T-helper 1 cell treated with Interleukin-12 subunit alpha and Interleukin-12 subunit beta and Interleukin-4 antibody, amounts not matched to agents 30 μg/mL and 1 μg/mL, for 36 hours (primary cell): ENCODE measurements at regions not wholly inside any gene's neighbourhood (a gene's known extent, or its start where the extent isn't known, plus 50 kb on each side); places are given as distances from the start of the nearest gene placed in this dataset.

Experiments
- H3K27ac Mint-ChIP-seq: one replicate; pipeline ENCODE4 v1.8.0; 2021; ENCODE audit warnings: mild to moderate bottlenecking, mixed read lengths
- H3K27me3 Mint-ChIP-seq: one replicate; pipeline ENCODE4 v1.8.0; 2021; ENCODE audit warnings: low read depth, mixed read lengths
- H3K36me3 Mint-ChIP-seq: one replicate; pipeline ENCODE4 v1.8.0; 2021; ENCODE audit warnings: low read depth, mixed read lengths
- H3K4me1 Mint-ChIP-seq: one replicate; pipeline ENCODE4 v1.8.0; 2021; ENCODE audit warnings: low read depth, mixed read lengths
- H3K4me3 Mint-ChIP-seq: one replicate; pipeline ENCODE4 v1.8.0; 2021; ENCODE audit warnings: mild to moderate bottlenecking, moderate library complexity, mixed read lengths
- H3K9me3 Mint-ChIP-seq: one replicate; pipeline ENCODE4 v1.8.0; 2021; ENCODE audit warnings: mixed read lengths

DNA sequence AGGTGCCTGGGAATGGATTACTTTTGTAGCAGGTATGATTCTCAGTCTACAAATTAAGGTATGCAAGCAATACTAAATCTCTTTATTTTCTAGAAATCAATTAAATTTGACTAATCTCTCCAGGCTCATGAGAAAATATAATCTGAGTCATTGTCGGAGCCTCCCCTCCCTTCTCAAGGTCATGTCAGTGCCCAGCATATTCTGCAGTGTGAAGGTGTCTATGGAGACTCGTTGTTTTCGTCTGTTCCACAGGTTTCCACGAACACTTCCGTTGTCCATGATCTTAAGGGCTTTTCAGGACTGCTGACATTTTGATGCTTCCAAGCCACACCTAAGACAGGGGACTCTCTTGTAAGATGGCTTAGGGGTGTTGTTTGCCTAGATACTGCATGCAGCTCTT, 56.6 kb upstream of the SCOC start:
- Mint-ChIP-seq H3K4me3 (no peak overlapping the region), H3K36me3 (no peaks in the 10 kb centered on the region), H3K4me1 (no peaks in the 10 kb centered on the region), H3K9me3 (no peaks in the 10 kb centered on the region), H3K27ac (no peak overlapping the region), H3K27me3 (peaks cover 14% of the 10 kb centered on the region)

DNA sequence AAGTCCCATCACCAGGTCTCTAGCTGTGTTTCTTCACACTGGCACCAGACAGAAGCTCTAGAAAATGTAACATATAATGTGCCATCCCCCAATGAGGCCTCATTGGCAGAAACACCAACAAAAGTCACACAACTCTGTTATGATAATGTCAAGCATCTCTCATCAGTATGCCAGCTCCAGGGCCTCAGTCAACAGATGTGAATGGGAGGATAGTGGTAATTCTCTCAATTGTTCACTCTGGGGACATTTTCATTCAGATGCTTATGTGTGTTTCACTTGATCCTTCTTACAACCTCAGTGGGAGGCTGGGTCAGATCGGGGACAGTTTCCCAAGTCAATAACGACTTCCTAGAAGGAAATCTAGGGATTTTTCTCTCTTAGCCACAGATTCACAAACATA, 57.5 kb upstream of the SCOC start:
- Mint-ChIP-seq H3K27me3 (peaks cover 8% of the 10 kb centered on the region), H3K4me1 (no peaks in the 10 kb centered on the region), H3K36me3 (no peaks in the 10 kb centered on the region), H3K27ac (no peak overlapping the region), H3K9me3 (no peaks in the 10 kb centered on the region), H3K4me3 (no peak overlapping the region)

GRCh38 chr4:140315438-140315837, 58.0 kb upstream of the SCOC start:
- Mint-ChIP-seq H3K4me3 (no peak overlapping the region), H3K4me1 (no peaks in the 10 kb centered on the region), H3K27ac (no peak overlapping the region), H3K9me3 (no peaks in the 10 kb centered on the region), H3K36me3 (no peaks in the 10 kb centered on the region), H3K27me3 (peaks cover 13% of the 10 kb centered on the region)

GRCh38 chr4:140315019-140315418, 58.4 kb upstream of the SCOC start:
- H3K27me3 Mint-ChIP-seq, result peaks cover 13% of the 10 kb centered on the region

DNA sequence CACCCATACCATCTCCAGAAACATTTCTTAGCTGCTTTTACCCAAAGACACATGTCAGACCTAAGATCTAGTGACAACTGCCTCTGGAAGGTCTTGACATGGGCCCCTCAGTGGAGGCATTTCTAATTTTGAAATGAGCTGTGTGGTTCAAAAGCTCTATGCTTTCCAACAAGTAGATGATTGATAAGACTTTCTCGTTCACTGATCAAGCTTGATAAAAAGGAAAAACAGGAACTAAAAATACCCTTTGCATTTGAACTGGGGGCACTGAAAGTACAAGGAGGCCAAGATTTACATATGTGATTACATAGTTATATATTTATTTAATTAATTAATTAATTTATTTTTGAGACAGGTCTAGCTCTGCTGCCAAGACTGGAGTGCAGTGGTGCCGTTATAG, 61.3 kb upstream of the SCOC start:
- no peaks in the 10 kb centered on the region for H3K4me1 Mint-ChIP-seq
- H3K27ac Mint-ChIP-seq, result no peak overlapping the region
- peaks cover 20% of the 10 kb centered on the region for H3K27me3 Mint-ChIP-seq
- no peaks in the 10 kb centered on the region for H3K36me3 Mint-ChIP-seq
- H3K4me3 Mint-ChIP-seq, result no peak overlapping the region
- H3K9me3 Mint-ChIP-seq, result no peaks in the 10 kb centered on the region

More at GRCh38 chr4:140315019-140315418, 58.4 kb upstream of the SCOC start:
- H3K9me3 Mint-ChIP-seq, result no peaks in the 10 kb centered on the region
- H3K27ac Mint-ChIP-seq, result no peak overlapping the region
- no peaks in the 10 kb centered on the region for H3K36me3 Mint-ChIP-seq
- no peaks in the 10 kb centered on the region for H3K4me1 Mint-ChIP-seq
- H3K4me3 Mint-ChIP-seq, result no peak overlapping the region

- peaks cover 20% of the 10 kb centered on the region for H3K27me3 Mint-ChIP-seq
Measured at GRCh38 chr4:140311257-140311835, 62.1 kb upstream of the SCOC start.

GRCh38 chr4:140309124-140309870, 64.1 kb upstream of the SCOC start:
- Mint-ChIP-seq H3K9me3 (no peaks in the 10 kb centered on the region), H3K36me3 (no peaks in the 10 kb centered on the region), H3K27me3 (peaks cover 22% of the 10 kb centered on the region), H3K4me1 (no peaks in the 10 kb centered on the region), H3K27ac (no peak overlapping the region), H3K4me3 (no peak overlapping the region)

More at GRCh38 chr4:140311257-140311835, 62.1 kb upstream of the SCOC start:
- Mint-ChIP-seq H3K9me3 (no peaks in the 10 kb centered on the region), H3K27ac (no peak overlapping the region), H3K4me1 (no peaks in the 10 kb centered on the region), H3K36me3 (no peaks in the 10 kb centered on the region), H3K4me3 (no peak overlapping the region)

DNA sequence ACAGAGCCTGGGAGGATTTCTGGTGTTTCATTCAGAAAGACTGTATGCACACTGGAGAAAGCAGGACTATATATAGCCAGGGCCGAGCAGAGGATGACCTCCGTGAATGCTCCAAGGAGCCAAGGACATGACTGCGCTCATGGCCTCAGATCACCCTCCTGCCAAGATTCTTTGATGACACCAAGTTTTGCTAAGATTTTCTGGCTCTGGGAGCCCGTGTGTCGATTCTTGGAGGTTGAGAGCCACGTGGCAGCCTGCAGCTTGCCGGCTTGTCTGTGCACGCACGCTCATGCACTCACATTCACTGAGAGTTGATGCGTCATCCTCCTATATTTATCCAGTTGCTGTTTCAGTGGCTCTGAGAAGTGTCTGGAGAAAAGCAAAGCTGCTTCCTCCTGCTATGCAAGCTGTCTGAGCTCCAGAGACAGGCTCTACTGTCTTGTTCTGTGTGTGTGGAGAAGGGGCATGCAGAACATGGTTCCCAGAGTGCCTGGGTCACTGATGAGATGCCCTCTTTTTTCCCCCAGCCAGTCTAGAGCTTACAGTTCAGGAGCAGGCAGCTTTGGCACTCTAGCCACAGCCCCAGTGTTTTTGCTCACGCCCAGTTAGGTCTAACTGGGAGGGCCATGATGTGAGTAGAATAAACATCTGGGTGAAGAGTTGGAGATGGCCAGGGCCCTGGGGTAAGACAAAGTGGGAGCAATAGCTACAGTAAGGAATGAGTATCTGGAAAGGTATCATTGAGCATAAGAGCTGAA, 64.9 kb upstream of the SCOC start:
- Mint-ChIP-seq H3K4me3 (no peak overlapping the region), H3K4me1 (no peaks in the 10 kb centered on the region), H3K36me3 (no peaks in the 10 kb centered on the region), H3K27ac (no peak overlapping the region), H3K27me3 (peaks cover 19% of the 10 kb centered on the region), H3K9me3 (no peaks in the 10 kb centered on the region)

GRCh38 chr4:140305053-140305452, 68.4 kb upstream of the SCOC start:
- Mint-ChIP-seq H3K9me3 (no peaks in the 10 kb centered on the region), H3K27ac (no peak overlapping the region), H3K27me3 (peaks cover 15% of the 10 kb centered on the region), H3K4me3 (no peak overlapping the region), H3K4me1 (no peaks in the 10 kb centered on the region), H3K36me3 (no peaks in the 10 kb centered on the region)

GRCh38 chr4:140304346-140304745, 69.1 kb upstream of the SCOC start:
- no peaks in the 10 kb centered on the region for H3K36me3 Mint-ChIP-seq
- H3K9me3 Mint-ChIP-seq, result no peaks in the 10 kb centered on the region
- no peak overlapping the region for H3K27ac Mint-ChIP-seq
- H3K27me3 Mint-ChIP-seq, result peaks cover 10% of the 10 kb centered on the region
- H3K4me1 Mint-ChIP-seq, result no peaks in the 10 kb centered on the region
- no peak overlapping the region for H3K4me3 Mint-ChIP-seq

DNA sequence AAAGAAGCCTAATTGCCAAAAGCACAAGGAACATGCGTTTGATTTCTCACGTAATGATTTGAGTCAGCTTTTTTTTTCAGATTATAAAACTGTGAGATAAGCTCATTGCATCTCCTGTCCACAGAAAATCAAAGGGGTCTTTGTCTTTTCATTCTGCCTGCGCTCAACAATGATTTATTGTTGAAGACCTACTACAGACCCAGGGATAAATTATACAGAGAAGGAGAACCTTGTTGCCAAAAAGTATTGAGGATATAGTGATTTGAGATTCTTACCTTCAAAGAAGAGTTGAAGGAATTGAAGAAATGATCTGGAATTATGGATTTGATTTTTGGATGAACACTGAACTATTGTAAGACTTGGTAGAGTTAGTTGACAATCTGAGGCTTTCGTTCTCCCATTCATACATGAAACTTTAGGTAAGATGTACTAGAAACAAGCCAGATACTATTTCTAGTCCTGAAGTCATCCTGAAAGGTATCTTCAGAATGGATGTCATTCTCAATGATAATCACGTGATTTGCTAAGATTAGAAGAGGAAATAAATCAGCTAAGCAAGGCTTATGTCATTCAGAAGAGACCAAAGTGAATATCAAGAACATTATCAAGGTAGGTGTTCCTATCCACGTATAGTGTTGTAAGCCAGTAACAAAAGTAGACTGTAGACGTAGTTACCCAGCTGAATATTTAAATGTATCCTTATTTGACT, 71.1 kb upstream of the SCOC start:
- Mint-ChIP-seq H3K9me3 (no peaks in the 10 kb centered on the region), H3K27me3 (peaks cover 9% of the 10 kb centered on the region), H3K27ac (no peak overlapping the region), H3K36me3 (no peaks in the 10 kb centered on the region), H3K4me1 (no peaks in the 10 kb centered on the region), H3K4me3 (no peak overlapping the region)

DNA sequence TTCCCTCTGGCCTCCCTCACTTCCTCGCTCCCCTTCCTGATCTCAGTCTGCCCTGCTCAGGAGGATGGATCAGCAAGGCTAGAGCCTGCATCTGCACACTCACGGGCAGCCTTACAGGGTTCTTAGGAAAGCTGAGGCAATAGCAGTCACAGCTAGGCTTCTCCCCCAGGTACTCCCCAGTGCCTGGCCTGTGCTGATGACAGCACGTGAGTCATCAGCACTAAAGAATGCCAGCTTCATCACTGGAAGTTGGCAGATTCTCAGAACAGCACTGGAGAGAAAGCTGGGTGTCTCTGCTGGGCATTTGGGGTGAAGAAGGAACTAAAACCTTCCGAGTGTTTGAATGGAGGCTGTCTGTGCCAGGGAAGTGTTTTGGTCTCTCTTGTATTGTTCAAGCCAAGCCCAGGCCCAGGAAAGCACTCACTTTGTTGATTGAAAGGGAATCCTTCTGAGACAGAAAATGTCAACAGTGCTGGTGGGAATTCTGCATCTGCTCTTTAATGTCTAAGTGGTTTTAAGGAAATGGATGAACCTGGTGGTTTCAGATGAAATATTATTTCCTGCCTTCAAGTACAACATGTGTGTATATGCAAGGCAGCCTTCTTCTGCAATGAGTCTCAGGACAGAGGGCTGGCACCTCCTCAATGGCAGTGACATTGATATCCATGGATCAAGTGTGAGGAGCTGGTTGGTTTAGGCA, 73.0 kb upstream of the SCOC start:
- Mint-ChIP-seq H3K27me3 (peaks cover 4% of the 10 kb centered on the region), H3K4me3 (no peak overlapping the region), H3K9me3 (no peaks in the 10 kb centered on the region), H3K4me1 (no peaks in the 10 kb centered on the region), H3K36me3 (no peaks in the 10 kb centered on the region), H3K27ac (no peak overlapping the region)

DNA sequence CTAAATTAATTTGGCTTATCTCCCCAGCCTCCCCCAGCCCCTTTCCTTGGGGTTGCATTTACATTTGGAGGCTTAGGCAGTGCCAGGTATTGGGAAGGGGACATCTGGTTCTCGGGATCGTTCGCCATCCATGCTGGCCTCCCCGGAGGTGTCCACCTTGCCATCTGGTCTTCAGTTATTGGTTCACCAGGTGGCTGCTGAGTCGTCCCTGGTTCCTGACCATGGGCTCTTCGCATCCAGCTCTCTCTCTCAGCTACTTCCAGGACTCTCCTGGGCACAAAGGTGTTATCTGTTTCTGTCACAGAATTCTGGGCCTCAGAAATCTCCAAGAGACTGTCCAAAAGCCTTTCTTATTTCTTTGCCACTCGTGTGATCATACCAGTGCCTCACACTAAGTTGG, 75.4 kb upstream of the SCOC start:
- Mint-ChIP-seq H3K27me3 (peaks cover 4% of the 10 kb centered on the region), H3K27ac (no peak overlapping the region), H3K36me3 (no peaks in the 10 kb centered on the region), H3K9me3 (no peaks in the 10 kb centered on the region), H3K4me1 (no peaks in the 10 kb centered on the region), H3K4me3 (no peak overlapping the region)

GRCh38 chr4:140297221-140297570, 76.2 kb upstream of the SCOC start:
- H3K4me1 Mint-ChIP-seq, result no peaks in the 10 kb centered on the region
- no peak overlapping the region for H3K27ac Mint-ChIP-seq
- no peak overlapping the region for H3K4me3 Mint-ChIP-seq
- H3K36me3 Mint-ChIP-seq, result no peaks in the 10 kb centered on the region
- no peaks in the 10 kb centered on the region for H3K9me3 Mint-ChIP-seq
- H3K27me3 Mint-ChIP-seq, result peaks cover under 1% of the 10 kb centered on the region
